ENCODE measurements at regions not wholly inside any gene's neighbourhood (a gene's known extent, or its start where the extent isn't known, plus 50 kb on each side); places are given as distances from the start of the nearest gene placed in this dataset.

DNA sequence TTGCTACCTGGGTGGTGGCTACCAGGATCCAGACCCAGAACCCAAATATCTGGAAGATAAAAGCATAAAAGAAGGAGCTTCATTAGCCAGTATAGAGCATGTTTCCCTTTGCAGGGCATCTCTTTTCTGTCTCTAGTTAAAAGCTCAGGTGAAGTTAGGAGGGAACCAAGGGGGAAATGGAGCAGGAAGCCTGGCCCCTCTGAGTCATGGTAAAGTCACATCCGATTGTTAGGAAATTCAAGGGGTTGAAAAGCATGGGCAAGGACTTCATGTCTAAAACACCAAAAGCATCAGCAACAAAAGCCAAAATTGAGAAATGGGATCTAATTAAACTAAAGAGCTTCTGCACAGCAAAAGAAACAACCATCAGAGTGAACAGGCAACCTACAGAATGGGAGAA lies 126.9 kb downstream of the RPIA start:
- no peak overlapping the region for H3K27ac ChIP-seq
- DNase-seq: no peak
- no peaks in the 10 kb centered on the region for H3K27me3 ChIP-seq
- no peak for TF ChIP-seq POLR2A (IDR thresholded peaks at IDR 0.05)
- TF ChIP-seq, protein P1, sequence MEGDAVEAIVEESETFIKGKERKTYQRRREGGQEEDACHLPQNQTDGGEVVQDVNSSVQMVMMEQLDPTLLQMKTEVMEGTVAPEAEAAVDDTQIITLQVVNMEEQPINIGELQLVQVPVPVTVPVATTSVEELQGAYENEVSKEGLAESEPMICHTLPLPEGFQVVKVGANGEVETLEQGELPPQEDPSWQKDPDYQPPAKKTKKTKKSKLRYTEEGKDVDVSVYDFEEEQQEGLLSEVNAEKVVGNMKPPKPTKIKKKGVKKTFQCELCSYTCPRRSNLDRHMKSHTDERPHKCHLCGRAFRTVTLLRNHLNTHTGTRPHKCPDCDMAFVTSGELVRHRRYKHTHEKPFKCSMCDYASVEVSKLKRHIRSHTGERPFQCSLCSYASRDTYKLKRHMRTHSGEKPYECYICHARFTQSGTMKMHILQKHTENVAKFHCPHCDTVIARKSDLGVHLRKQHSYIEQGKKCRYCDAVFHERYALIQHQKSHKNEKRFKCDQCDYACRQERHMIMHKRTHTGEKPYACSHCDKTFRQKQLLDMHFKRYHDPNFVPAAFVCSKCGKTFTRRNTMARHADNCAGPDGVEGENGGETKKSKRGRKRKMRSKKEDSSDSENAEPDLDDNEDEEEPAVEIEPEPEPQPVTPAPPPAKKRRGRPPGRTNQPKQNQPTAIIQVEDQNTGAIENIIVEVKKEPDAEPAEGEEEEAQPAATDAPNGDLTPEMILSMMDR (IDR thresholded peaks at IDR 0.05): no peak
- H3K4me1 ChIP-seq: no peaks in the 10 kb centered on the region
- intact Hi-C loops (cut with DNase I; ENCODE audit: low total_unique reads): no loop called here
- no peak overlapping the region for H3K4me3 ChIP-seq
- H3K36me3 ChIP-seq: no peaks in the 10 kb centered on the region
- no peaks in the 10 kb centered on the region for H3K9me3 ChIP-seq

DNA sequence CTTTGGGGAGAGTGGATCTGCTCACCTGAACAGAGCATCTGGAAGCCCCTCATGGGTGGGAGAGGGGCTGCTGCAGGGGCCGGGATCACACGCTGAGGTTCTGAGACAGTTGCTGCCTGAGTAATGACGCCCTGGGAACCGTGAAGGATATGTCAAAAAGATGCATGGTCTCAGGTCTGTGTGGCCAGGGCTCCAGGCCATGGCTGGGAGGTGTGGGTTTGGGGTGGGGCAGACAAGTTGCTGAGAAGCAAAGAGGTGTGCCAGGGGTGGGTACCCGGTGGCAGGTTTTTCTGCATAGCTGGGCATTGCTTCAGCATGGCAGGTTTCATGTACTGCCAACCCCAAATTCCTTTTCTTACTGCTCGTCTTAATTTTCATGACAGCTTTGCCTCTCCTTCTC lies 133.5 kb downstream of the RPIA start:
- no peaks in the 10 kb centered on the region for H3K4me1 ChIP-seq
- no peak overlapping the region for H3K4me3 ChIP-seq
- no peak for TF ChIP-seq POLR2A (IDR thresholded peaks at IDR 0.05)
- TF ChIP-seq, protein P1 (IDR thresholded peaks at IDR 0.05): no peak
- H3K27ac ChIP-seq: no peak overlapping the region
- no peaks in the 10 kb centered on the region for H3K36me3 ChIP-seq
- intact Hi-C loops (cut with DNase I; ENCODE audit: low total_unique reads): loop anchor here (2.0 kb wide), 1 partner anchor 14 kb away; no protein-coding TSS in a partner anchor
- H3K9me3 ChIP-seq: no peaks in the 10 kb centered on the region
- DNase-seq: no peak
- no peaks in the 10 kb centered on the region for H3K27me3 ChIP-seq

DNA sequence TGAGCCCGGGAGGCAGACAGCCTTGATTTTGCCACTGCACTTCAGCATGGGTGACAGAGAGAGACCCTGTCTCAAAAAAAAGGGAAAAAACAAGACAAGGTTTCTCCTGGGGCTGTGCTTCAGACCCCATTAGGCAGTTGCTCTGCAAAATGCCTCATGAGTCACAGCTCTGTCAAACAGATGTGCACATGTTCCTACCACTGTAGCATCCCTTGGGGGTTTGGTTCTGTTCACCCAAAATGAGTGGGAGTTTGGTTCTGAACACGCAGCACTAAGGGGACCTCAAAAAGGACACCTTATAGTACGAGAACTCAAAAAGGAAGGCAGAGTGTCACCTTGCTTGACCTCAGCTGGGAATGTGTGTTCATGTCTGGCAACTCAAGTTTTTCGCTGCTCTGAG lies 134.9 kb downstream of the RPIA start:
- TF ChIP-seq, protein P1 (IDR thresholded peaks at IDR 0.05): no peak
- TF ChIP-seq POLR2A (IDR thresholded peaks at IDR 0.05): no peak
- Histone ChIP-seq H3K9me3 (no peaks in the 10 kb centered on the region), H3K4me1 (no peaks in the 10 kb centered on the region), H3K36me3 (no peaks in the 10 kb centered on the region), H3K27me3 (no peaks in the 10 kb centered on the region), H3K4me3 (no peak overlapping the region), H3K27ac (no peak overlapping the region)
- intact Hi-C loops (cut with DNase I; ENCODE audit: low total_unique reads): no loop called here
- DNase-seq: no peak

DNA sequence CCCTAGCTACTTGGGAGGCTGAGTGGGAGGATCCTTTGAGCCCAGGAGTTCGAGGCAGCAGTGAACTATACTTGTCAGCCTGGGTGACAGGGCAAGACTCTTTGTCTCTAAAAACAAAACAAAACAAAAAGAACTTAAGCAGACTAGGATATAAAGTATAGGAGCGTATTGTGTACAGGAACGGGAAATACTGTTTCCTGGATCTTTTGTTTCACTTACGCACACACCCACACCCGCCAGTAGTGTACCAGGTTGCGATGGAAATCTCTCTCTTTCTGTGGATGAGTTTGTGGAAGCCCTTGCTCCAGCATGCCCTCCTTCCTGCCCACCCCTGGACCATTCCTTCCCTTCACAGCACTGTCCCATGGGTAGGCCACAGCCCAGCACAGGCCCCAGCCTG lies 136.3 kb downstream of the RPIA start:
- intact Hi-C loops (cut with DNase I; ENCODE audit: low total_unique reads): no loop called here
- DNase-seq: no peak
- Histone ChIP-seq H3K4me1 (no peaks in the 10 kb centered on the region), H3K9me3 (no peaks in the 10 kb centered on the region), H3K27me3 (no peaks in the 10 kb centered on the region), H3K36me3 (no peaks in the 10 kb centered on the region), H3K27ac (no peak overlapping the region), H3K4me3 (no peak overlapping the region)
- no peak for TF ChIP-seq POLR2A (IDR thresholded peaks at IDR 0.05)
- TF ChIP-seq, protein P1 (IDR thresholded peaks at IDR 0.05): no peak

DNA sequence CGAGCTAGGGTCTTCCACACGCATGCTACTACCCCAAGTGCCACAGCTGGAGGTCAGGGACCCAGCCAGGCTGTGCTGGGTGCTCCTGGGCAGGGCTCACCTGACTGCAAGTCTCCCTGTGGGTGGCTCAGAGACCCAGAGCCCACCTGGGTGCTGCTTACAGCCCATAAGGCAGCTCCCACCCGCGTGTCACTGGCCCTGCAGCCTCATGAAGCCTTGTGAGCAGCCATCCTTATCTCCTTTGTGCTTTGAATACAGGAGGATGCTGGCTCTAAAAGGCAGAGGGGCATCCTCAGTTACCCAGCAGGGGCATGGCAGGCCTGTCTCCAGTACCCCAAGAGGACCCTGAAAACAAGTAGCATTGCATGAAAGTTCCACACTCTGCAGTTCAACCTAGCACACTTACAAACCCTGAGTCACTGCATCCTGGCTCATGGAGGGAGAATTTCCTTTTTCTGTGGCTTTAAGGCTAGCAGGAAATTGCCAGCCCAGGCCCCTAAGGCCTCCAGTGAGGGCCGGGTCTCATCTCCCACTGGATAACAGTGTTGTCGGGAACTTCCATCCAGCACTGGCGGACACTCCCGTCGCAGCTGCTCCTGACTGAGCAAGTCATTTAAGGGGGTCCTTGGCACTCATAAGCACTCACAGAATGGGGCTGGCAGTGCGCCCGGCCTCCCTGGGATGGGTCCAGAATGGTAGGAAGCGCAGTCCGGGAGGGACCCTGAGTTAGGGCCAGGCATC lies 137.1 kb downstream of the RPIA start:
- H3K27ac ChIP-seq: peak overlapping the region in 1 of 2 donors; percentile 29
- no peaks in the 10 kb centered on the region for H3K4me1 ChIP-seq
- no peaks in the 10 kb centered on the region for H3K27me3 ChIP-seq
- H3K4me3 ChIP-seq: no peak overlapping the region
- intact Hi-C loops (cut with DNase I; ENCODE audit: low total_unique reads): no loop called here
- peak in 1 of 2 donors; percentile 33 for DNase-seq
- no peaks in the 10 kb centered on the region for H3K36me3 ChIP-seq
- no peaks in the 10 kb centered on the region for H3K9me3 ChIP-seq
- TF ChIP-seq, protein P1 (IDR thresholded peaks at IDR 0.05): no peak
- no peak for TF ChIP-seq POLR2A (IDR thresholded peaks at IDR 0.05)
